Ovary (tissue), 3 donors: ENCODE measurements at regions not wholly inside any gene's neighbourhood (a gene's known extent, or its start where the extent isn't known, plus 50 kb on each side); places are given as distances from the start of the nearest gene placed in this dataset.

Experiments used
- EP300 ChIP-seq: sonication (generic); formaldehyde crosslinking; IDR thresholded peaks from one replicate; pipeline ENCODE4 v1.6.1; 2017; ENCODE audit warnings: antibody characterized with exemption
- POLR2A ChIP-seq: fragments of 450-650 bp; IDR thresholded peaks from one replicate; pipeline ENCODE4 v1.6.1; 2017; ENCODE audit warnings: antibody characterized with exemption, mild to moderate bottlenecking, moderate library complexity
- TF ChIP-seq, protein P1 (sequence below), 3 donors: fragments of 450-650 bp in 2 of 3; fragments of 200-600 bp in 1 of 3; IDR thresholded peaks; one replicate each; pipeline versions ENCODE4 v1.5.1 to v1.8.0; 2016 to 2022; ENCODE audit warnings: antibody characterized with exemption in 3 of 3, mild to moderate bottlenecking in 1 of 3
- donor health status: DM: no; HTN: no; CAD: no.

DNA sequence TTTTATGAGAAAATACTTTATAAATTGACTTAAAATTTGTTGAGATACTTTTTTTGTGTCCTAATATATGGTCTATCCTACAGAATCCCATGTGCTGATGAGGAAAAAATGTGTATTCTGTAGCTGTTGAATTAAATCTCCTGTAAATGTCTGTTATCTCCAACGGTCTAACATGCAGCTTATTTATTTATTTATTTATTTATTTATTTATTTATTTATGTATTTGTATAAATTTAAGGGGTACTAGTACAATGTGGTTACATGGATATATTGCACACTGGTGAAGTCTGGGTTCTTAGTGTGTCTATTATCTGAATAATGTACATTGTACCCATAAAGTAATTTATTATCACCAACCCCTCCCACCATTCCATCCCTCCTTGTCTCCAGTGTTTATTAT is 315.5 kb downstream of the TENT5A start:
- TF ChIP-seq, protein P1, sequence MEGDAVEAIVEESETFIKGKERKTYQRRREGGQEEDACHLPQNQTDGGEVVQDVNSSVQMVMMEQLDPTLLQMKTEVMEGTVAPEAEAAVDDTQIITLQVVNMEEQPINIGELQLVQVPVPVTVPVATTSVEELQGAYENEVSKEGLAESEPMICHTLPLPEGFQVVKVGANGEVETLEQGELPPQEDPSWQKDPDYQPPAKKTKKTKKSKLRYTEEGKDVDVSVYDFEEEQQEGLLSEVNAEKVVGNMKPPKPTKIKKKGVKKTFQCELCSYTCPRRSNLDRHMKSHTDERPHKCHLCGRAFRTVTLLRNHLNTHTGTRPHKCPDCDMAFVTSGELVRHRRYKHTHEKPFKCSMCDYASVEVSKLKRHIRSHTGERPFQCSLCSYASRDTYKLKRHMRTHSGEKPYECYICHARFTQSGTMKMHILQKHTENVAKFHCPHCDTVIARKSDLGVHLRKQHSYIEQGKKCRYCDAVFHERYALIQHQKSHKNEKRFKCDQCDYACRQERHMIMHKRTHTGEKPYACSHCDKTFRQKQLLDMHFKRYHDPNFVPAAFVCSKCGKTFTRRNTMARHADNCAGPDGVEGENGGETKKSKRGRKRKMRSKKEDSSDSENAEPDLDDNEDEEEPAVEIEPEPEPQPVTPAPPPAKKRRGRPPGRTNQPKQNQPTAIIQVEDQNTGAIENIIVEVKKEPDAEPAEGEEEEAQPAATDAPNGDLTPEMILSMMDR (IDR thresholded peaks at IDR 0.05): no peak
- no peak for TF ChIP-seq EP300
- no peak for TF ChIP-seq POLR2A
